Transverse colon (tissue), 4 donors: ENCODE measurements at regions not wholly inside any gene's neighbourhood (a gene's known extent, or its start where the extent isn't known, plus 50 kb on each side); places are given as distances from the start of the nearest gene placed in this dataset.

Experiments used
- DNase-seq: peaks from one replicate; pipeline ENCODE4 v3.0.0-alpha.2; 2019
- H3K27ac ChIP-seq, 4 donors: fragments of 200-600 bp; sonication (generic); 2 replicates each; pipeline ENCODE4 v1.5.1; 2016 to 2018; ENCODE audit warnings: inconsistent platforms in 4 of 4
- H3K27me3 ChIP-seq: fragments of 200-600 bp; sonication (generic); 2 replicates; pipeline ENCODE4 v1.5.1; 2017; ENCODE audit warnings: inconsistent platforms
- H3K36me3 ChIP-seq, 4 donors: fragments of 200-600 bp; sonication (generic); 2 replicates each; pipeline ENCODE4 v1.5.1; 2017 to 2019; ENCODE audit warnings: inconsistent platforms in 4 of 4
- H3K4me1 ChIP-seq, 4 donors: fragments of 200-600 bp; sonication (generic); 2 replicates each; pipeline ENCODE4 v1.5.1; 2017 to 2020; ENCODE audit warnings: inconsistent platforms in 4 of 4
- H3K4me3 ChIP-seq, 4 donors: fragments of 200-600 bp; sonication (generic); 1 replicate in 1 of 4; 2 replicates in 3 of 4; pipeline versions ENCODE4 v1.5.1 to v1.6.1; 2017 to 2019; ENCODE audit warnings: inconsistent platforms in 4 of 4
- H3K9me3 ChIP-seq, 2 donors: fragments of 200-600 bp; sonication (generic); 2 replicates each; pipeline ENCODE4 v1.5.1; 2017 to 2019; ENCODE audit warnings: inconsistent platforms in 2 of 2
- EP300 ChIP-seq: sonication (generic); formaldehyde crosslinking; IDR thresholded peaks from one replicate; pipeline ENCODE4 v1.6.1; 2017; ENCODE audit warnings: antibody characterized with exemption, low read depth
- POLR2A ChIP-seq: fragments of 450-650 bp; IDR thresholded peaks from one replicate; pipeline ENCODE4 v1.6.1; 2016; ENCODE audit warnings: antibody characterized with exemption, mild to moderate bottlenecking, moderate library complexity
- POLR2AphosphoS5 ChIP-seq, 3 donors: sonication (generic); formaldehyde crosslinking; IDR thresholded peaks; one replicate each; pipeline ENCODE4 v1.6.1; 2016; ENCODE audit warnings: antibody characterized with exemption in 3 of 3
- WGBS, 2 donors: methylation state at CpG; one replicate each; pipeline ENCODE4 v1.1.5; 2018; ENCODE audit warnings: low coverage in 1 of 2; 5-methylcytosine and 5-hydroxymethylcytosine counted together
- in situ Hi-C, 4 donors: fragments of 200-750 bp; cut with MboI; loops; one replicate each; pipeline versions ENCODE4 v1.15.0 to v1.15.1; 2017; ENCODE audit warnings: low sequenced_read_pairs in 3 of 4, low pct_ligation_motif_present in 1 of 4, low pct_unique_long_range_greater_than_20kb in 1 of 4
- intact Hi-C: fragments of 100-400 bp; cut with DNase I; formaldehyde crosslinking; loops from one replicate; pipeline ENCODE4 v1.15.1; 2023; ENCODE audit warnings: low total_unique reads
- TF ChIP-seq, protein P1 (sequence below), 5 experiments: fragments of 200-600 bp in 3 of 5; fragments of 450-650 bp in 2 of 5; sonication (generic) in 3 of 5; IDR thresholded peaks; 1 replicate in 2 of 5; 2 replicates in 3 of 5; pipeline ENCODE4 v1.5.1; 2016 to 2017; ENCODE audit warnings: antibody characterized with exemption in 5 of 5, inconsistent platforms in 3 of 5, mild to moderate bottlenecking in 2 of 5, moderate library complexity in 1 of 5

- Histone ChIP-seq H3K4me1 (no peaks in the 10 kb centered on the region), H3K36me3 (no peaks in the 10 kb centered on the region), H3K27me3 (no peaks in the 10 kb centered on the region), H3K4me3 (no peak overlapping the region), H3K27ac (no peak overlapping the region), H3K9me3 (no peaks in the 10 kb centered on the region)
- no peak for DNase-seq
- TF ChIP-seq POLR2A: no peak
- TF ChIP-seq EP300: no peak
- no peak for TF ChIP-seq POLR2AphosphoS5 (IDR thresholded peaks at IDR 0.05)
- TF ChIP-seq, protein P1, sequence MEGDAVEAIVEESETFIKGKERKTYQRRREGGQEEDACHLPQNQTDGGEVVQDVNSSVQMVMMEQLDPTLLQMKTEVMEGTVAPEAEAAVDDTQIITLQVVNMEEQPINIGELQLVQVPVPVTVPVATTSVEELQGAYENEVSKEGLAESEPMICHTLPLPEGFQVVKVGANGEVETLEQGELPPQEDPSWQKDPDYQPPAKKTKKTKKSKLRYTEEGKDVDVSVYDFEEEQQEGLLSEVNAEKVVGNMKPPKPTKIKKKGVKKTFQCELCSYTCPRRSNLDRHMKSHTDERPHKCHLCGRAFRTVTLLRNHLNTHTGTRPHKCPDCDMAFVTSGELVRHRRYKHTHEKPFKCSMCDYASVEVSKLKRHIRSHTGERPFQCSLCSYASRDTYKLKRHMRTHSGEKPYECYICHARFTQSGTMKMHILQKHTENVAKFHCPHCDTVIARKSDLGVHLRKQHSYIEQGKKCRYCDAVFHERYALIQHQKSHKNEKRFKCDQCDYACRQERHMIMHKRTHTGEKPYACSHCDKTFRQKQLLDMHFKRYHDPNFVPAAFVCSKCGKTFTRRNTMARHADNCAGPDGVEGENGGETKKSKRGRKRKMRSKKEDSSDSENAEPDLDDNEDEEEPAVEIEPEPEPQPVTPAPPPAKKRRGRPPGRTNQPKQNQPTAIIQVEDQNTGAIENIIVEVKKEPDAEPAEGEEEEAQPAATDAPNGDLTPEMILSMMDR (IDR thresholded peaks at IDR 0.05): no peak
- in situ Hi-C loops: no loop called here
- intact Hi-C loops: no loop called here
- WGBS, 2 donors: 56 to 69% methylated on average over 2 of the region's 2 CpGs
Observed at GRCh38 chr7:10036693-10037092, 937.0 kb upstream of the PHF14 start.

- Histone ChIP-seq H3K4me1 (no peaks in the 10 kb centered on the region), H3K36me3 (no peaks in the 10 kb centered on the region), H3K27ac (no peak overlapping the region), H3K9me3 (no peaks in the 10 kb centered on the region), H3K4me3 (no peak overlapping the region), H3K27me3 (no peaks in the 10 kb centered on the region)
- in situ Hi-C loops (no loop called here), intact Hi-C loops (no loop called here)
- TF ChIP-seq POLR2AphosphoS5 (IDR thresholded peaks at IDR 0.05): no peak
- TF ChIP-seq POLR2A: no peak
- TF ChIP-seq, protein P1 (IDR thresholded peaks at IDR 0.05): no peak
- DNase-seq: no peak
- WGBS, 2 donors: 57 to 75% methylated on average over 1 of the region's 1 CpG
Observed at GRCh38 chr7:10038351-10038750, 935.3 kb upstream of the PHF14 start.

DNA sequence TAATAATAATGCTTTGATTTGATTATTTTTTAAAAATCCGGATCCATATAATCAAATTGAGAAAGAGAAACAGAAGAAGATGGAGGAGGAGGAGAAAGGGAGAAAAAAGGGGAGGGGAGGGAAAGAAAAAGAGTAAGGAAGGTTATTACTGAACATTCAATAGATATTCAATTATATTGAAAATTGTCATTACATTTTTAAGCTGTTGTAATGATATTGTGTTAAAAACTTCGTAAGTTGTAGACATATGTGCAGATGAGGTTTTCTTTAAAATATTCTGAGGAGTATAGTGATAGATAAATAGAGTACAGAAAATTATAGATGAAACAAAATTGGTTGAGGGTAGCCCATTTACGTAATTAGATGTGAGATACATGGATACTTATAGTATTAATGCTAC, 933.0 kb upstream of the PHF14 start:
- intact Hi-C loops: no loop called here
- Histone ChIP-seq H3K27ac (no peak overlapping the region), H3K4me3 (no peak overlapping the region), H3K27me3 (no peaks in the 10 kb centered on the region), H3K9me3 (no peaks in the 10 kb centered on the region), H3K4me1 (no peaks in the 10 kb centered on the region), H3K36me3 (no peaks in the 10 kb centered on the region)
- 70 to 72% methylated on average over 3 of the region's 3 CpGs for WGBS, 2 donors
- in situ Hi-C loops: no loop called here
- DNase-seq: no peak
- TF ChIP-seq EP300 (no peak), POLR2AphosphoS5 (IDR thresholded peaks at IDR 0.05) (no peak), POLR2A (no peak)
- TF ChIP-seq, protein P1 (IDR thresholded peaks at IDR 0.05): no peak

DNA sequence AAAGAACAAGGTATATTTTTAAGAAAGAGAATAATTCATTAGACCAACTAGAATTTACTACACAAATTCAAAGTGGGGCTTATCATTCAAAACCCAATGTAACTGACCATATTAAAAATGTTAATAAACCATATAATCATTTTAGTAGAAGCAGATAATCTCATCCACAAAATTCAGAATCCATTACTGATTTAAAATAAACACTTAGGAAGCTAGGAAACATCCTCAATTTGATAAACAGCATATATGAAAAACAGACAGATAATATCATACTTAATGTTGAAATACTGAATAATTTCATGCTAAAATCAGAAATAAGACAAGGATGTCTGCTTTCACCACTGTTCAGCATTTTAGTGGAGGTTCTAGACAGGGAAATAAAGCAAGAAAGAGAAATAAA, 902.8 kb upstream of the PHF14 start:
- in situ Hi-C loops (no loop called here), intact Hi-C loops (no loop called here)
- Histone ChIP-seq H3K27ac (no peak overlapping the region), H3K4me1 (no peaks in the 10 kb centered on the region), H3K4me3 (no peak overlapping the region), H3K27me3 (no peaks in the 10 kb centered on the region), H3K9me3 (no peaks in the 10 kb centered on the region), H3K36me3 (no peaks in the 10 kb centered on the region)
- TF ChIP-seq POLR2AphosphoS5 (IDR thresholded peaks at IDR 0.05) (no peak), POLR2A (no peak), EP300 (no peak)
- TF ChIP-seq, protein P1 (IDR thresholded peaks at IDR 0.05): no peak
- DNase-seq: no peak
